ENCODE measurements at regions not wholly inside any gene's neighbourhood (a gene's known extent, or its start where the extent isn't known, plus 50 kb on each side); places are given as distances from the start of the nearest gene placed in this dataset.
"Not testable (repeated sequence)": the region's sequence is repeated elsewhere in the genome, so short reads cannot be mapped to it uniquely, and the experiment has no call there.

DNA sequence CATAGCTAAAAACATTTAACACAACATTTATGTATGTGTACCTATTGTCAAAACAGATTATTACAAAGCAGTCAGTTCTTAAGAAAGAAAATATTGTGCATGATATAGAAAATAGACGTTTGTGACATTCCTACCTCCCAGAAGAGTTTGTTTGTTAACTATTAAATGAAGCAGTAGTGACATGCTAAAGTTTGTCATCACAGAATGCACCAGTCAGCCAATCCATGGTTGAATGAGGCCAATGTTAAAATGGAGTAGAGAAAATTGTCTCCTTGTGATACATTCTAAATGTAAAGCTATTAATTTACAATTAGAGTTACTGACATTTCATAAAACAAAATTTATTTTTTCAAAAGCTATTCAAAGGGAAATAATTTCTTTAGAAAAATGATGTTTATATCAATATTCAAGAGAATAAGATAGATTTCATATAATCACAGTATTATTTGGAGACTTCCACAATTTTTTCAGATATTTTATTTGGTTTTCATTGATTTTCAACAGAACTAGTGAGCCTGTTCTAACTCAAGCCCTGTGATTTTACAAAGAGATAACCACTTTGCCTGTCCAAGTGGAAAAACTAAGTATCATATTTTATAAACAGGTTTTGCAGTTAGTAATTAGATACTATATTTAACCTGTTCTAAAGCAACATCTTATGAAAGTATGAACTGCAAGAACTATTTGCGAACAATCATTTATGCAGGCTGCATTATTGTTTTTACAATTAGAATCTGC lies 176.8 kb downstream of the ISL1 start:
- no peak for DNase-seq

DNA sequence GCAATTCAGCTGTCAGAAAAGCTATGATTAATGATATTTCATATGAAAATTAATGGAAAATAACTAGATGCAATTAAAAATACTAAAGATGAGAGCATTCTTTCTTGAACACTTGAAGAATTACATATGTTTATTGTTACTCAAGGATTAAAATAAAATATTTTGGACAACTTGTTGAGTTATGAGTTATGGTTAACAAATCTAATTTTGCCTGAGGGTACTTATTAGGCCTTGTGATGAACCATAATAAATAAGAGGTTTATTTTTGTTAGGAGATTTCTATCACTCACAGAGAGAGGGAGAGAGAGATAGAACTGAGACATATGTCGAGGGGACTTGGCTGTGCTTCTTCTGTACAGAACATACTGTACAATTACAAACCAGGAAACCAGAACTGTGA lies 183.7 kb downstream of the ISL1 start:
- DNase-seq: no peak

DNA sequence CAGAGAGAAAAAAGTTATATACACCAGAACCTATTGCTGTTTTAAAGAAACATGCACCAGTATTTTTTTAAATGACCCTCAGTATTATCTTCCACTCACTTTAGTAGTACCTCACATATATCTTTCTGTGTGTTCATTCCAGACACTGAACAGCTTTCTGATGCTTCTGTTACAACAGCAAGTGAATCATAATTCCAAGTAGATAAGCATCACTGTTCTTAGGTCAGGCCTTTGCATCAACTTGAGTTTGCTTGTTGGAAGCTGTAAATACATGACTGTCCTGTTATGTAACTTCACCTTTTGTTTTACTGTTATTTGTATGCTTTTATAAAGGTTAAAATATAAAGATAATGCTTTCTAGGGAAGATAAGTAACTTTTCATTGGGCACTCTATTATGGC lies 184.4 kb downstream of the ISL1 start:
- DNase-seq: no peak

DNA sequence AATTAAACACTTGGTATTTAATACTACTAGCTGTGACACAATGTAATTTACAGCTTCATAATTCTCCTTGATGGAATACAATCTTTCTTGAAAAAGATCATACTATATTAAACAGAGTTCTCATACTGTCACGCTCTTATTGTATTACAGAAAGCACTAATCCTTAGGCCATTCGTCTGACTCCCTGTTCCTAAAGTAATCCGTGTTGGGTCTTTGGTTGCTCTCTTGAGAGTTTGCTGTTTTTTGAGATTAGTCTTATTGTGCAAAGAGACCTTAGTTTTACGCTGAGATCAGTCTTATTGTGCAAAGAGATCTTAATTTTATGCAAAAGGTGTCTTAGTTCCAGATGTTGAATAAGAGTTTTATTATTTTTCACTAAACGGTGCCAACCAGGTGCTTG lies 190.6 kb downstream of the ISL1 start:
- DNase-seq: no peak

DNA sequence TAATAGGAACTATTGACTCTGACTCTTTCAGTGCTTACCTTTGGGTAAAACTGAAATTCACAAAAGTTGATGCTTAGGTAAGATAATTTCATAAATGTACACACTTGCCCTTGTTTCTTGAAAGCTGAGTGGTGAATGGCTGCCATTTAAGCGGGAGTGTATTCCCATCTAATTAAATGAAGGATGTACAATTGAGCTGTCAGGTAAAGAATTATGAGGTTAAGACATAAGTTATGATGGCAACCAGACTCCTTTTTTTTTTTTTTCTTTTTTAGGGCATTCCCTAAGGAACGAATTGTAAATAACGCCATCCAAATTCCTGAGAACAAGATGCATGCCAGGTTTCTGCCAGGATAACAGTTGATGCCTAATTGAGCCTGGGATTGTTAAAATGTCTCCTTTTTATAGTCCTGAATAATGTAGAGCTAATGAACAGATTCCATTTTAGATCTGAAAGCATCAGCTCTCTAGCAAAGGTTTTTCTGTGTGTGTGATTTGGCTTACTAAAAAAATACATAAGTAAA lies 199.7 kb downstream of the ISL1 start:
- DNase-seq: no peak

DNA sequence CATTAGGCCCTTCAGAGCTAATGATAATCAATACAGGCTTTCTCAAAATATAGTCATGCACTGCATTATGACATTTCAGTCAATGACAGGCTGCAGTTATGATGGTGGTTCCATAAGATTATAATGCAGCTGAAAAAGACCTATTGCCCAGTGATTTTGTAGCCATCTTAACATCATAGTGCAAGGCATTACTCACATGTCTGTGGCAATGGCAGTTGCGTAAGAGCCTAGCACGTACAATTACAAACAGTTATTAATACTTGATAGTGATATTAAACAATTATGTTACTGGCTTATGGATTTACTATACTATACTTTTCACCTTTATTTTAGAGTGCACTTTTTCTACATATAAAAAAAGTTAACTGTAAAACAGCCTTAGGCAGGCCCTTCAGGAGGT lies 214.8 kb downstream of the ISL1 start:
- no peak for DNase-seq

DNA sequence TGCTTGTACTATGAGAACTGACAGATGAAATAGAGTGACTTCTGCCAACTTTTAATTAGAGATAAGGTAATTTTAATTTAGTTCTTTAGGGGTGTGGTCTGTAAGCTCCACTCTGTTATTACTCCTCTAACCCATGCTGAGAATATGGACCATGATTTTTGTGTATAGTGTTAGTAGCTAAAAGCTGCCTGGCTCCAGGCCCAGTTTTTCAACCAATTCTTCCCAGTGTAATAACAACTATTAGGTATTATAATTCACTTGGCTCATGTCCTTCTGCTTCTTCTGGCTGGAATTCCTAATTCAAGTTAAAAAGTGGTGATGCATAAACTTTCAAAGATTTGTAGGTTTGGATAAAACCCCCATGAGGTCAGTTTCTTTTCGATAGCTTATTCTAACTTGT lies 216.3 kb downstream of the ISL1 start:
- no peak for DNase-seq

DNA sequence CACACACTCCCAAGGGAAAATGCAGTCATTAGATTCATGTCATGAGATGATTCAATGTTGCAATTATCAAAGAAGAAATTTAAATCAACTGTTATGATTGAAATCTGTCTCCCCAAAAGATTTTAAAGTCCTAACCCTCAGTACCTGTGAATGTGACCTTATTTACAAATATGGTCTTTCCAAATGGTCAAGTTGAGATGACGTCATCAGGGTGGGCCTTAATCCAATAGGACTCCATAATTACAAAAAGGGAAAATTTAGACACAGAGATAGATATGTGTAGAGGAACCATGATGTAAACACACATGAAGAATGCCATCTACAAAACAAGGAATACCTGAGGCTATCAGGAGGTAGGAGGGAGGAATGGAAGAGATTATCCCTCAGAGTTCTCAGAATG lies 221.1 kb downstream of the ISL1 start:
- DNase-seq: no peak

DNA sequence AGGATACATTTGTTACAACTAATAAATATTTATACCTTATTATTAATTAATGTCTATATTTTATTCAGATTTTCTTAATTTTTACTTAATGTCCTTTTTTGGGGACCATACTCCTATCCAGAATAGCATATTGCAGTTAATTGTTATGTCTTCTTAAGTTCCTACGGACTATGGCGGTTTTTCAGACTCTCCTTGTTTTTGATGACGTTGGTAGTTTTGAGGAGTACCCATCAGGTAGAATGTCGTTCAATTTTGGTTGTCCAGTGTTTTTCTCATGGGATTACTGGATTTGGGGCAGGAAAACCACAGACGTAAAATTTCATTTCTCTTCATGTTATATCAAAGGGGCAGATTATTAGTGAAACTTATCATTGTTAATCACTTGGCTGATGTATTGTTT lies 223.7 kb downstream of the ISL1 start:
- DNase-seq: no peak

DNA sequence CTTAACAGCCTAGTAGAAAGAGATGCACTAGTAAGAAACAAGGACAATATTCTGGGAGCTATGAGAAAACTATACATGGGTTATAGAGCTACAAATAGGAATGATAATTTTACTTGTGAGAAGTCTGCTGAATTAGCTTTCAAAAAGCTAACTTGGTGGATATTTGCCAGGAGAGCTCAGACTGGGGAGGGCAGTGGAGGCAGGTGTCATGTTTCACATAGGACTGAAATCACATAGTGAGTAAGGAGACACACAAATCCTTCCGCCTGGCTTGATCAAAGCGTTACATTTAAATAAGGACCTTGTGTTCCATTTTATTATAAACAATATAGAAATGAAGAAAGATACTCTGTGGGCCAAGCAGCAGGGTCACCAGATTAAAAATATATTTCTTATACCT lies 235.0 kb downstream of the ISL1 start:
- DNase-seq: no peak

DNA sequence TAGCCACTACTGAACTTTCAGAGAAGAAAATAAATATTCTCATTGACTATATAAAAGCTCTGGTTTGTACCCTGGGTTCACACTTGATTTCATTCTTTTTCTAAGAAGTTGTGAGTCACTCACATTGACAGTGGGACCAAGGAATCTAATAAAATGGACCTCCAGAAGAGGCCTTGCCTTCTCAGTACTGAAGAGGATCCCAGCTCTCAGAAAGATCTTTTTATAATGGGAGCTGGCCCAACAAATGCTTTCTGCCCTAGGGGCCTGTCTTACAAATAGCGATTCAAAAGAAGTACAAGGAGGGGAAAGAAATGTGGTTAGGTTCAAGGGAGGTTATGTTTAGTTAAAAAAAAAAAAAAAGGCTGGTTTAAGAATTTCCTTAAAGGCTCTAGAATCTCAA lies 237.9 kb downstream of the ISL1 start:
- no peak for DNase-seq

DNA sequence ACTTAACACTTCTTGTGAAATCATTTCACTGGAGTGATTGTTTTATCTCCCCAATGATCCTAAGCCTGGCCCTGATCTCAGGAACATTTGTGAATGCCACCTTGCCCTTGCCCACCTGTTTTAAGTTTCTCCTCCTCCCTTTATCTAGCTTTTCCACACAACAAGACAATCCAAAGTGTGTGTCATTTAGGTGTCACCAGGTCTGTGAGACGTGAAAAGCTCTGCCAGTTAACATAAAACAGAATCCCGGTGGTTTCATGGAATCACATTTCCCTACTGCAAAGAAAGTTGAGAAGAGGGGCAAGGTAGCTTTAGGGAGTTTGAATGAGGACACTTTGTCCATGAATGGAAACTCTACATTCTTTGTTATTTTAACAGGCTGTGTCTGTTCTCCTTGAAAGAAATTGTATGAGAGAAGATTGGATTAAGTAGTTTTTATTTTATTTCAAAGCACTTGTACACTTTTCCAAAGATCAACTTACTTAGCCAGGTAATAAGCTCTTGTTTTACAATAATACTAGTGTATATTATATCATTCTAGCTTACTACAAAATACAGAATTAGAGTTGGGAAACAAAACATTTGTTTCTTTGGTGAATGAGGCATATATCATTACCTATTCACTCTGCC lies 239.0 kb downstream of the ISL1 start:
- no peak for DNase-seq

DNA sequence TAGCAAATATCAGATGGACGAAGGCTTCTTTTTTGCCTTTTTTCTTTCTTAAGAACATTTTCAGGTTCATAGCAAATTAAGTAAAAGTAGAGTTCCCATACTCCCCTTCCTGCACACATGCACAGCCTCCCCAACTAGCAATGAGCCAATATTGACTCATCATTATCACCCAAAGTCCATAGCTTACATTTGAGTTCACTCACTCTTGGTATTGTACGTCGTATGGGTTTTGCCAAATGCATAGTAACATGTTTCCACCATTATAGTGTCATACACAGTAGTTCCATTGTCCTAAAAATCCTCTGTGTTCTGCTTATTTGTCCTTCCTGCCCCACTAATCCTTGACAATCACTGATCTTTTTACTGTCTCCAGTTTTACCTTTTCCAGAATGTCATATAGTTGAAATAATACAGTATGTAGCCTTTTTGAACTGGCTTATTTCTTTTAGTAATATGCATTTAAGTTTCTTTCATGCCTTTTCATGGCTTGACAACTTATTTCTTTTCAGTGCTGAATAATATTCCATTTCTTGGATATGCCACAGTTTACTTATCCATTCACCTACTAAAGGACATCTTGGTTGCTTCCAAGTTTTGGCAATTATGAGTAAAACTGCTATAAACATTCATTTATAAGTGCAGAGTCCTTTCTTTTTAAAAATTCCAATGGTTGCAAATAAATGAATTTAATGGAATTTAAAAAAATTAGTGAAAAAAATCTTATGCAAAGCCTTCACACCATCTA lies 242.1 kb downstream of the ISL1 start:
- no peak for DNase-seq

DNA sequence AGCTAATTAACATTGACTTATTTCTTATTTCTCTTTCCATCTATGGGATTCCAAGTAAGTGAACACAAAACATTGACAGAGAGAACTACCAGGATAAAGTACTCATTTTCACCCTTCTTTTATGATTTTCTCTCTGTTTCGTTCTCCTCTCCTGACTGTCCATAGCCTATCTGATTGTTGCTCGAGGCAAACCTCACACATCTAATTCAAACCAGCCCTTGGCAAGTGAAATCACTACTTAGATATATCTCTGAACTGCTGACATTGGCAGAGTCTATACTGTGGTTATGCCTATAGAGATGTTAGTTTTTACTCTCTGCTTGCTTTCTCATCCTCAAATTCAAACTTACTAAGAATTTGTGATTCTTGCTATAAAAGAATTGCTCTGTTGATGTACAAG lies 248.8 kb downstream of the ISL1 start:
- DNase-seq: no peak

DNA sequence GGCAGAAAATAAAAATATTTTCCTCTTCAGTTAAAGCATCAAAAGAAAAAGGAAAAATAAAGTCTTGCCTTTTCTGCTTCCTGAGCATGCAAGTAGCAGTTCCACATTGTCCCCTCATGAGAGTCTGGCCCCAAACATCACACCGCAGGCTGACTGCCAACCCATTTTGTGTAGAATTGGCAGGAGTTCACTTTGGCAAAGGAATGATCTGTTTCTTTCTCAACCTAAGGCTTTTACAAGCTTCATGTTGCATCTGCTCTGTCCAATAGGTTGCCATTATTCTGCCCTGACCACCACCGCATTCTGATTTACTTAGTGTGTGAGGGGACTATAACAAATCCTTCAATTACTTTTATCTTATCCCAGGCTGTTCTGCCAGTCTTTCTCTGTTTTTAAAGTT lies 249.5 kb downstream of the ISL1 start:
- DNase-seq: no peak

DNA sequence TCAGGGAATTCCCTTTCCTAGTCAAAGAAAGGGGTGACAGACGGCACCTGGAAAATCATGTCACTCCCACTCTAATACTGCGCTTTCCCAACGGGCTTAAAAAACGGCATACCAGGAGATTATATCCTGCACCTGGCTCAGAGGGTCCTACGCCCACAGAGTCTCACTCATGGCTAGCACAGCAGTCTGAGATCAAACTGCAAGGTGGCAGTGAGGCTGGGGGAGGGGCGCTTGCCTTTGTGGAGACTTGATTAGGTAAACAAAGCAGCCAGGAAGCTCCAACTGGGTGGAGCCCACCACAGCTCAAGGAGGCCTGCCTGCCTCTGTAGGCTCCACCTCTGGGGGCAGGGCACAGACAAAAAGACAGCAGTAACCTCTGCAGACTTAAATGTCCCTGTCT lies 253.7 kb downstream of the ISL1 start:
- DNase-seq: not testable (repeated sequence)

DNA sequence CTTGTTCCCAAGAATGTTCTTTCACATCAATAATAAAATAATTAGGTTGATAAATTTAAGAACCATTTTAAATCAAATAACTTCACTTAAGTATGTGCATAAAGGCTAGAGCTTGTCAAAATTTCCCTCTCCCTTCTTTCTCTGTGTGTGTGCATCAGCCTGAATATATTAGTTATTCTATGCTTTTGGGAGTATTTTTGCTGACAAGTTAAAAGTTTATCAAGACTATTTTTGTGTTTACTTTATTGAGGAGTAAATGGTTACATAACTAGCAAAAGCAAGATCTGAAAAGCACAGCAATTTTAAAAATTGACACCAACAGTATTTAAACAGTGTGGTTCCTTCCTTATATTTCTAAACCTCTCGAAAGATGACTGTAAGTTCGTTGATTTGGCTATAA lies 261.7 kb downstream of the ISL1 start:
- no peak for DNase-seq

DNA sequence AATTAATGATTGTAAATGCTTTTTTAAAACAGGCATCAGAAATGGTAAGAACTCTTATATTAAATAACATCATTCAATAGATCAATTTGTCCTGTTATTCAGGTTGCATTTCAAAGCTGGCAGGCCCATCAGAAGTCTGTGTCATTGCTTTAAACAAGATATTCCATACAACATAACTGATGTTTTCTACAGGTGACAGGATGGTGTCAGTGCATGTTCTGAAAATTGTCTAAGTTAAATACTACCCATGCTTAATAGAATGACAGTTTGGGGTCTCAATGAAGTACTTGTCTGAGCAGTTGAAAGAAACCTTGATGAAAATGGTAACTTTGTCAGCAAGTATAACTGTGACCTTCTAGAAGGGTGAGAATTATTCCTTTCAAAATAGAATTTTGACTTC lies 263.2 kb downstream of the ISL1 start:
- DNase-seq: no peak

DNA sequence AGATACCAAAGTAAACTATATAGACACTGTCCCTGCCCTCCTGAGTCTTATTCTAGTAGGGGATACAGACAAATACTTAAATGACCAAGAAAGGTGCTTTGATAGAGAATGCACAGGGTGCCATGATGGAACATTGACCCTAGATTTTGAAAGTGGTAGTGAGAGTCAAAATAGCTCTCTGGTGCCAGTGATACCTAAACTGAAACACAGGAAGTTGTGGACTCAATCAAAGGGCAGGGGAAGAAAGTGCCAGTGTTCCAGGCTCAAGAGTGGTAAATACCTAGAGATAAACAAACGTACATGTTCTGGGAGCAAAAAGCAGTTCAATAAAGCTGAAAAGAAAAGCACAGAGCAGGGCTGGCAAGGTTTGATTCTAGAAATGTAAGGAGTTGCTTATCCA lies 267.6 kb downstream of the ISL1 start:
- DNase-seq: no peak

DNA sequence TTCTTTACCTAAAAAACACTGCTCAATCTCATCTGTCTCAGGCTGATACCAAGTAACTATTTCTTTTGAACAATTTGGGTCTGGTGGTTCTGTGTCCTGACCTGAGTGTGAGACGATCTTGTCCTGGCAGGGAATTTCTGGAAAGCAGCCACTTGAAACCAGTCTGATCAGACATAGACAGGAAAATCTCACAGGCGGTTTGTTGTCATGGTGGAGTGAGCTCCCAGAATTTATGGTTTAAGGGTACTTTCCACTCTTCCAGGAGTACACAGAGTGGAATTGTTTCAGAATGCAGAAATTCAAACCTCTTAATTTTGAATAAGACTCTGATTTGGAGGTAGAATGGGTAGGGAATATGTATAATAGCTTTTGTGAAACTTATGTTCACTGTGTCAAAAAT lies 268.2 kb downstream of the ISL1 start:
- DNase-seq: no peak

DNA sequence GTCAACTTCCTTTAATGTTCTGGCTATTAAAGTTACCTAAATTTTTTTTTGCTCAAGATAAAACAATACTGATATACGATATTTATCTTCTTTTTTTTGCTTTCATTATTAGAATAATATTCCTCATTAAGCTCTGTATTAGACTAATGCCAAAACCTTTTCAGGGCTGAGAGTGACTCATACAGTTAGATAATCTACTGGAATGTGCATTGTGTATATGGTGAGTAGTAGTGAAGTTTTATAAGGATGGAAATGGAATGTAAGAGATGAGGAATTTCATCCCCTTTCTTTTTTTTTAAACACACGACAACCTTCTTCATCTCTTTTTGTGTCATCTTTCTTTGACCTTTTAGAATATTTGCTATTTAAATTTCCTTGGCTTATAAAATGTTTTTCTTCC lies 268.6 kb downstream of the ISL1 start:
- DNase-seq: no peak

DNA sequence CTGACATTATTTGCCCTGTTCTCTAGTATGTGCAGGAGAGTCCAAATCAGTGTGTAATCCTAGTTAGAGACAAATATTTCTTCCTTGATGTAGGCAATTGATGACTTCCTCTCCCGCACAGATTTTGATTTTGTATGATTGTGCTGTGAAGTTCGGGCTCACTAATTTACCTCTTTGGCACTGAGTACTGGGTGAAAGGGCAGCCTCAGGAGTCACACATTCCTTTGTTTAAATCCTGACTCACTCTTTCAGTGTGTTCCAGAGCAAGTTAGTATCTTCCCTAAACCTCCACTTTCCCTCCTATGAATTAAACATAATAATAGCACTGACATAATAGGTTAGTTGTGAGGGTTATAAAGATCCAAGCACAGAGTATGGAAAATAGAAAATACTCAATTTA lies 269.7 kb downstream of the ISL1 start:
- no peak for DNase-seq

DNA sequence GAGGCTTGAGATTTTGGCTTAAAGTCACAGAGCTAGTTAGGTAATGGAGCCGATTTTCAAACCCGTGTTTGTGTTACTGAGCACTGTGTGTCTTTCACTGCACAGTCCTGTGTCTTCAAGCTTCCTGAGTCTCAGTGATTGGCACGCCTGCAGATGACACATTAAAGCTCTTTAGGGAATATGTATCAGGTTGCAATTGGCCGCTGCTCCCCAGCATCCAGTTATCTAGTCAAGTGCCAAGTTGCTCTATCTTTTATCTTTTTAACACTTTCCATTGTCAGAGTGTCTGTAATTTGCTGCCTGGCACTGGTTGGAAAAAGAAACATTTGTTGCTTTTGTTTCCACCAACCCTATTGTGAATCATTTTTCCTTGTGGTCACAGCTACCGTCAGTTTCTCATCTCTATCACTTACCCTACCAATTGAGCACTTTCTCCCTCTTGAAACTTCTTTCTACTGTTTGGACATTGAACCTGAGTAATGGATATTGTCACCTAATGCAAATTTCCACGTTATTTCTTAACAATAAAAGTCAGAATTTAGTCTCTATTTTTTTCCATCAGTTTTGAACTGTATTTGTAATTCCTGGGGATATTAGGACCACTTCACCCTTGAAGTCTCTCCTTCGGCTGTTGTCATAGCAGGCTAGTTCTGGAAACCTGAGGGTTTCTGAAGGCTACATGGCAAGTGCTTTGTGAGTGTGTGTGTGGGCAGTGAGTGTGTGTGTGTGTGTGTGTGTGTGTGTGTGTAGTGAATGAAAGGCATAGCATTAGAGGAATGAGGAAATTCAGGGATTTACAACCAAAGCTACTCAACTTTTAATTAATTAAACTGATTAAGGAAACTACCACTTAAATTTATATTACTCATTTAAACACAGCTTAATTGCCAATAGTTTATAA lies 274.3 kb downstream of the ISL1 start:
- DNase-seq: no peak

Measured in NCI-H146 (cell line).